ENCODE measurements at regions not wholly inside any gene's neighbourhood (a gene's known extent, or its start where the extent isn't known, plus 50 kb on each side); places are given as distances from the start of the nearest gene placed in this dataset.

DNA sequence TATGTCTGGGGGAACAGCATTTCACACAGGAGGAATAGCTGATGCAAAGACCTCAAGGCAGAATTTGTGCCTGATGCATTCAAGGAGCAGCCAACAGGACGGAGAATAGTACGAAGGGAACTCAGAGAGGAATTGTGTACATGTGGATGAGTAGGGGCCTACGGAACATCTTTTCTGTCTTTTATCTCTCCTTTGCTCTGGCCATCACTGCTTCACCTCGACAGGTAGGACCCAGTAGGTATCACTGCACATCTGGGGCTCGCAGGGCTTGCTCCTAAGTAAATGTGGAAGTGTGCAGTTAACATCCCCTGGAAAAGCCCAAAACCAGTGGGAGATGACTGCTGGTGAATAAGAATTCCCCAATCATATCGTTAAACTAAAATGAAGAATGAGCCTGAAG lies 56.4 kb upstream of the POU1F1 start:
- no peak for DNase-seq (ENCODE audit: low read depth)

DNA sequence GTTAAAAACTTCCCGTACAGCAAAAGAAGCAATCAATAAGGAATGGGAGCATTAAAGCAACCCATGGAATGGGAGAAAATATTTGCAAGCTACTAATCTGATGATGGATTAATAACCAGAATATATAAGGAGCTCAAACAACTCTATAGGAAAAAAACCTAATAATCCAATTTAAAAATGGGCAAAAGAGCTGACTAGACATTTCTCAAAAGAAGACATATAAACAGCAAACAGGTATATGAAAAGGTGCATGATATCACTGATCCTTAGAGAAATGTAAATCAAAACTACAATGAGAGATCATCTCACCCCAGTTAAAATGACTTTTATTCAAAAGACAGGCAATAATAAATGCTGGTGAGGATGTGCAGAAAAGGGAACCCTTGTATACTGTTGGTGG lies 52.7 kb upstream of the POU1F1 start:
- DNase-seq (ENCODE audit: low read depth), result no peak
